Testis (tissue), 2 donors: ENCODE measurements at regions not wholly inside any gene's neighbourhood (a gene's known extent, or its start where the extent isn't known, plus 50 kb on each side); places are given as distances from the start of the nearest gene placed in this dataset.

Experiments
- DNase-seq: peaks from one replicate; pipeline ENCODE4 v3.0.0-alpha.2; 2019
- H3K27ac ChIP-seq, 2 donors: fragments of 200-600 bp; sonication (generic); one replicate each; pipeline ENCODE4 v1.5.1; 2019
- H3K27me3 ChIP-seq: fragments of 200-600 bp; sonication (generic); one replicate; pipeline ENCODE4 v1.5.1; 2019
- H3K36me3 ChIP-seq: fragments of 200-600 bp; sonication (generic); one replicate; pipeline ENCODE4 v1.5.1; 2017; ENCODE audit warnings: low read depth; ENCODE audit errors: missing control alignments
- H3K4me1 ChIP-seq: fragments of 200-600 bp; sonication (generic); one replicate; pipeline ENCODE4 v1.5.1; 2019
- H3K4me3 ChIP-seq, 2 donors: fragments of 200-600 bp; sonication (generic); one replicate each; pipeline ENCODE4 v1.5.1; 2017 to 2019
- H3K9me3 ChIP-seq: fragments of 200-600 bp; sonication (generic); one replicate; pipeline ENCODE4 v1.5.1; 2017
- CTCF ChIP-seq, 3 experiments: fragments of 450-650 bp in 2 of 3; fragments of 200-600 bp in 1 of 3; sonication (generic) in 1 of 3; IDR thresholded peaks; one replicate each; pipeline ENCODE4 v1.5.1; 2016 to 2019; ENCODE audit warnings: antibody characterized with exemption in 3 of 3, mild to moderate bottlenecking in 2 of 3, moderate library complexity in 1 of 3
- POLR2A ChIP-seq: fragments of 450-650 bp; IDR thresholded peaks from one replicate; pipeline ENCODE4 v1.6.1; 2017; ENCODE audit warnings: antibody characterized with exemption, mild to moderate bottlenecking, moderate library complexity
- WGBS, 2 donors: methylation state at CpG; one replicate each; pipeline ENCODE4 v1.1.5; 2018; 5-methylcytosine and 5-hydroxymethylcytosine counted together
- intact Hi-C: fragments of 100-400 bp; cut with DNase I; formaldehyde crosslinking; loops from one replicate; pipeline ENCODE4 v1.15.1; 2023; ENCODE audit warnings: low total_unique reads

- Histone ChIP-seq H3K4me1 (no peaks in the 10 kb centered on the region), H3K36me3 (no peaks in the 10 kb centered on the region), H3K27ac (no peak overlapping the region), H3K9me3 (no peaks in the 10 kb centered on the region), H3K27me3 (no peaks in the 10 kb centered on the region), H3K4me3 (no peak overlapping the region)
- no peak for TF ChIP-seq POLR2A
- TF ChIP-seq CTCF (IDR thresholded peaks at IDR 0.05) = no peak
- intact Hi-C loops = no loop called here
- no peak for DNase-seq
- WGBS, 2 donors = 92 to 95% methylated on average over 4 of the region's 4 CpGs
Measured at GRCh38 chr6:164102693-164103092, 688.2 kb downstream of the QKI start.

- Histone ChIP-seq H3K27me3 (no peaks in the 10 kb centered on the region), H3K9me3 (no peaks in the 10 kb centered on the region), H3K4me3 (no peak overlapping the region), H3K4me1 (no peaks in the 10 kb centered on the region), H3K36me3 (no peaks in the 10 kb centered on the region), H3K27ac (no peak overlapping the region)
- intact Hi-C loops = no loop called here
- WGBS, 2 donors = 82 to 89% methylated on average over 2 of the region's 2 CpGs
- TF ChIP-seq CTCF (IDR thresholded peaks at IDR 0.05) (no peak), POLR2A (no peak)
- no peak for DNase-seq
Measured at GRCh38 chr6:164101859-164102258, 687.3 kb downstream of the QKI start.

- no peak for TF ChIP-seq POLR2A
- TF ChIP-seq CTCF (IDR thresholded peaks at IDR 0.05) = no peak
- no peak for DNase-seq
- Histone ChIP-seq H3K36me3 (no peaks in the 10 kb centered on the region), H3K27me3 (no peaks in the 10 kb centered on the region), H3K4me1 (no peaks in the 10 kb centered on the region), H3K27ac (no peak overlapping the region), H3K9me3 (no peaks in the 10 kb centered on the region), H3K4me3 (no peak overlapping the region)
- intact Hi-C loops = no loop called here
- 75 to 76% methylated on average over 22 of the region's 22 CpGs for WGBS, 2 donors
Measured at GRCh38 chr6:164099269-164099865, 684.8 kb downstream of the QKI start.

- H3K27me3 ChIP-seq = no peaks in the 10 kb centered on the region
- H3K4me3 ChIP-seq = no peak overlapping the region
- WGBS, 2 donors = 52 to 67% methylated on average over 9 of the region's 9 CpGs
- no peaks in the 10 kb centered on the region for H3K4me1 ChIP-seq
- H3K9me3 ChIP-seq = no peaks in the 10 kb centered on the region
- H3K27ac ChIP-seq = no peak overlapping the region
- no peaks in the 10 kb centered on the region for H3K36me3 ChIP-seq
- no peak for DNase-seq
- no peak for TF ChIP-seq CTCF (IDR thresholded peaks at IDR 0.05)
- no peak for TF ChIP-seq POLR2A
- intact Hi-C loops = no loop called here
Measured at GRCh38 chr6:164098857-164099267, 684.3 kb downstream of the QKI start.
